ENCODE measurements at regions not wholly inside any gene's neighbourhood (a gene's known extent, or its start where the extent isn't known, plus 50 kb on each side); places are given as distances from the start of the nearest gene placed in this dataset.

DNA sequence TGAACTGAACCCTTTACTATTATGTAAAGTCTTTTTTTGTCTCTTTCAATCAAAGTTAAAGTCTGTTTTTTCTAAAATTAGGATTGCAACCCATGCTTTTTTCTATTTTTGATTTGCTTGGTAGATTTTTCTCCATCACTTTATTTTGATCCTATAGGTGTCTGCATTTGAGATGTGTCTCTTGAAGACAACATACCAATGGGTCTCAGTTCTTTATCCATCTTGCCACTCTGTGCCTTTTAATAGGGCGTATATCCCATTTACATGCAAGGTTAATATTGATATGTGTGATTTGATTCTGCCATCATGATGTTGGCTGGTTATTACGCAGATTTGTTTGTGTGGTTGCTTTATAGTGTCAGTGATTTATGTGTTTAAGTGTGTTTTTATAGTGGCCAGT, 436.0 kb upstream of the SEMA6A start:
- H3K4me3 ChIP-seq = no peak overlapping the region
- no peak overlapping the region for H3K27ac ChIP-seq (ENCODE audit: low read depth in 1 of 2, low read length in 1 of 2)
- TF ChIP-seq CTCF (IDR thresholded peaks at IDR 0.05; ENCODE audit: control extremely low read depth, extremely low read depth) = no peak
- WGBS, 2 donors = 88 to 89% methylated on average over 2 of the region's 2 CpGs
- no peaks in the 10 kb centered on the region for H3K36me3 ChIP-seq (ENCODE audit: control insufficient read depth in 4 of 4, insufficient read depth in 4 of 4, low read length in 4 of 4)
- DNase-seq (no peak), ATAC-seq (ENCODE audit: insufficient read depth, low FRiP score) (no peak)
- no peaks in the 10 kb centered on the region for H3K4me1 ChIP-seq (ENCODE audit: control insufficient read depth in 5 of 5, insufficient read depth in 5 of 5, low read length in 5 of 5)
- no peaks in the 10 kb centered on the region for H3K27me3 ChIP-seq (ENCODE audit: control insufficient read depth in 3 of 3, insufficient read depth in 3 of 3, low read length in 2 of 3)
- H3K9me3 ChIP-seq (ENCODE audit: control insufficient read depth in 4 of 4, insufficient read depth in 3 of 4, low read length in 3 of 4) = peaks cover 0 to 7% (median 4%) of the 10 kb centered on the region in 4 donors
- H3K9ac ChIP-seq (ENCODE audit: insufficient read depth in 1 of 2, low read length in 2 of 2) = no peak overlapping the region

DNA sequence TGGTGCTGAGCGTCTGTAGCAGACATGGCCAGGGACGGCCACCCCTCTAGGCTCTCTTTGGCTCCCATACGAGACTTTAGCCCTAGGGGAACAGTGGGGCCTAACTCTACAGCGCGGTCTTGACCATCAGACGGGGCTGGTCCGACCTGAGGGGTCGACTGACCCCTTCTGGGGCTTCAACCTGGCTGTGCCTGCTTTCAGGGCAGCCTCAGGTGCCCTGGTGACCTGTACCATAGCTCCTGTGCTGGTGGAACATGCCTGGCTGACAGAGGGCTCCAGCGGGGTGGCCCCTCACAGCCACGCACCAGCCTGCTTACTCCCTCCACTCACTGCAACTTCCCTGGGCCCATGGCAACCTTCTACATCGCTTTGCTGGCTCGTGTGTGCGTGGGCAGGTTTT, 423.4 kb upstream of the SEMA6A start:
- 86 to 90% methylated on average over 13 of the region's 13 CpGs for WGBS, 2 donors
- no peak for DNase-seq

GRCh38 chr5:116992681-116993080, 418.1 kb upstream of the SEMA6A start:
- 73 to 87% methylated on average over 2 of the region's 2 CpGs for WGBS, 2 donors

More for the DNA sequence above, 423.4 kb upstream of the SEMA6A start:
- Histone ChIP-seq H3K4me1 (ENCODE audit: control insufficient read depth in 5 of 5, insufficient read depth in 5 of 5, low read length in 5 of 5) (peaks cover 0 to 1% (median 0%) of the 10 kb centered on the region in 5 donors), H3K36me3 (ENCODE audit: control insufficient read depth in 4 of 4, insufficient read depth in 4 of 4, low read length in 4 of 4) (no peaks in the 10 kb centered on the region), H3K27ac (ENCODE audit: low read depth in 1 of 2, low read length in 1 of 2) (no peak overlapping the region), H3K9me3 (ENCODE audit: control insufficient read depth in 4 of 4, insufficient read depth in 3 of 4, low read length in 3 of 4) (peaks cover 0 to 5% (median 0%) of the 10 kb centered on the region in 4 donors), H3K9ac (ENCODE audit: insufficient read depth in 1 of 2, low read length in 2 of 2) (no peak overlapping the region), H3K4me3 (no peak overlapping the region), H3K27me3 (ENCODE audit: control insufficient read depth in 3 of 3, insufficient read depth in 3 of 3, low read length in 2 of 3) (no peaks in the 10 kb centered on the region)
- TF ChIP-seq CTCF (IDR thresholded peaks at IDR 0.05; ENCODE audit: control extremely low read depth, extremely low read depth) = no peak
- no peak for ATAC-seq (ENCODE audit: insufficient read depth, low FRiP score)

More at GRCh38 chr5:116992681-116993080, 418.1 kb upstream of the SEMA6A start:
- ATAC-seq (ENCODE audit: insufficient read depth, low FRiP score) (no peak), DNase-seq (no peak)
- no peaks in the 10 kb centered on the region for H3K36me3 ChIP-seq (ENCODE audit: control insufficient read depth in 4 of 4, insufficient read depth in 4 of 4, low read length in 4 of 4)
- no peak overlapping the region for H3K9ac ChIP-seq (ENCODE audit: insufficient read depth in 1 of 2, low read length in 2 of 2)
- no peak for TF ChIP-seq CTCF (IDR thresholded peaks at IDR 0.05; ENCODE audit: control extremely low read depth, extremely low read depth)
- H3K4me1 ChIP-seq (ENCODE audit: control insufficient read depth in 5 of 5, insufficient read depth in 5 of 5, low read length in 5 of 5) = peaks cover 0 to 2% (median 0%) of the 10 kb centered on the region in 5 donors
- H3K4me3 ChIP-seq = no peak overlapping the region
- H3K27ac ChIP-seq (ENCODE audit: low read depth in 1 of 2, low read length in 1 of 2) = no peak overlapping the region
- peaks cover 0 to 2% (median 0%) of the 10 kb centered on the region in 4 donors for H3K9me3 ChIP-seq (ENCODE audit: control insufficient read depth in 4 of 4, insufficient read depth in 3 of 4, low read length in 3 of 4)
- no peaks in the 10 kb centered on the region for H3K27me3 ChIP-seq (ENCODE audit: control insufficient read depth in 3 of 3, insufficient read depth in 3 of 3, low read length in 2 of 3)
